ENCODE measurements at regions not wholly inside any gene's neighbourhood (a gene's known extent, or its start where the extent isn't known, plus 50 kb on each side); places are given as distances from the start of the nearest gene placed in this dataset.
"Not testable (repeated sequence)": the region's sequence is repeated elsewhere in the genome, so short reads cannot be mapped to it uniquely, and the experiment has no call there.

DNA sequence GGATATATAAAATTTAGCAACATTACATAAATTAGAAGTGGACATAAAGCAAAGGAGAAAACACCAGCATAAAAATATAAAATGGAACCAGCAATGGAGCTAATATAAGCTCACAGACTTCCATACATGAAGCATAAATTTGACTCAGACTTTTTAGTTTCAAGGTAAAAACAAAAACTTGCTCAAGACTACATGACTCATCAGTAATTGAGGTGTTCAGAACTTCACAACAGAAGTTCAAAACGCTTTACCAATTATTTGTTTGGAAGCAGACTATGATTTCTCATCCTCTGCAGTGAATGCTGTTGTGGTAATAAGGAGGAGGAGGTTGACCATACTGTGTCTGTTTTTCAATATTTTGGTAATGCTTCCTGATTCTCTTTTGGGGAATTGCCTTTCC lies 192.0 kb upstream of the MEIS1 start:
- DNase-seq (ENCODE audit: low read depth): not testable (repeated sequence)

DNA sequence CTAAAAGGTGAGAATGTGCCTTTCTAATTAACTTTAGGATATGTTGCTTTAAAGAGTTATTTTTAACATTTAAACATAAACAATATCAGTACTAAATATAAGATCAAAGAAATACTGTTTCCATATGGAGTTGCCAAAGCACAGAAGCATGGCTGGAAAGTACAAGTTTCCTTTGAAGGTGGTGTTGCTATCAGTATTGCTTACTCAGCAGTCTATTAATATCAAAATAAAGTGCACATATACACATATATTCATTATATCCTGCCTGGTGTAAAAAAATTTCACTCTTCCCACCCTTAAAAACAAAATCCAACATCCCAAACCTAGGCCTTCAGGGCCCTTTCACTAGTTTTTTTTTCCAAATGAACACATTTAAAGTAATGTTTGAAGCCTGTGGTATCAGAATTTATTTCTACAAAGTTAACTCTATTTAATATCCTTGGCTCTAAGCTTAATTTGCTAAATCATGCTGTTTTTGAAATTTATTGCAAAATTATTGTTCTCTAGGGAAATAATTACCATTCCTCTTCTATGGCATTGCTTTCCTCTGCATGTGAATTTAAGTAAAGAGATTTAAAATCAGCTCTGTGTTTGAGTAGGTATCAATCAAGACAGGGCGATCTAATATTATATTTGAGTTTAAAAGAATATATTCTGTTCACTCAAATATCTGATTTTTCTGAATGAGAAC lies 192.7 kb upstream of the MEIS1 start:
- no peak for DNase-seq (ENCODE audit: low read depth)

DNA sequence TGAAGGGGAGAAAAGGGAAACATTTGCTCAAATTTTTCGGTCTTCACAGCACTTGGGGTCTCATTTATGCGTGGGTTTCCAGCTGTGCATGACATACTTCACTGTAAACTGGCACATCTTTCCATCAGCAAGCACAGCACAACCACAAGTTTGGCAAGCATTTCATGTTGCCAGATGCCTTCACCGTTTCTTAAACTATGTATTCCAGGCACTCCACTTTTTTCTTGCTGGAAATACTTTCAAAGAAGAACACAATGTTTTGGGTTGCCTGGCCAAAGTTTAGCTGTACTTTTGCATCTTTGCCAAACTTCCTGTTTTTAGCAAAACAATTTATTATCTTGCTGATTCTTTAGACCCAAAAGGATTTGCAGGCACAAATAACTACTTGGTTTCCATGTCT lies 194.6 kb upstream of the MEIS1 start:
- no peak for DNase-seq (ENCODE audit: low read depth)

DNA sequence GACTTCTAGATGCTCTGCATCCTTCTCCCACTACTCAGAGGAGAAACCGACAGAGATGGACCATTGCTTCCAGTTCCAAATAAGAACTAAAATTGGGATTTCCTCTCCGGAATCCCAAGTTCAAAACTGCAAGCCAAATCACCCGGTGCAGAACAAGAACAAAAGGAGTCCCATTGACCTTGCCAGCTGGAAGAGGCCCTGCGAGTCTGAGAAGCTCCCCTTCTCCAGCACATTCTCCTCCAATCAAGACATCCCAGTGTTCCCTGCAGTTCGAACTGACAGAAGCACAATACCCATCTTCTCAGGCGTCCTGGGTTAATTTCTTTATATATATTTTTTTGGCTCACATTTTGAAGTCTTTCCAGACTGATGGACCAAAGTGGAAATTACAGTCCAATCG lies 195.3 kb upstream of the MEIS1 start:
- DNase-seq (ENCODE audit: low read depth): no peak

DNA sequence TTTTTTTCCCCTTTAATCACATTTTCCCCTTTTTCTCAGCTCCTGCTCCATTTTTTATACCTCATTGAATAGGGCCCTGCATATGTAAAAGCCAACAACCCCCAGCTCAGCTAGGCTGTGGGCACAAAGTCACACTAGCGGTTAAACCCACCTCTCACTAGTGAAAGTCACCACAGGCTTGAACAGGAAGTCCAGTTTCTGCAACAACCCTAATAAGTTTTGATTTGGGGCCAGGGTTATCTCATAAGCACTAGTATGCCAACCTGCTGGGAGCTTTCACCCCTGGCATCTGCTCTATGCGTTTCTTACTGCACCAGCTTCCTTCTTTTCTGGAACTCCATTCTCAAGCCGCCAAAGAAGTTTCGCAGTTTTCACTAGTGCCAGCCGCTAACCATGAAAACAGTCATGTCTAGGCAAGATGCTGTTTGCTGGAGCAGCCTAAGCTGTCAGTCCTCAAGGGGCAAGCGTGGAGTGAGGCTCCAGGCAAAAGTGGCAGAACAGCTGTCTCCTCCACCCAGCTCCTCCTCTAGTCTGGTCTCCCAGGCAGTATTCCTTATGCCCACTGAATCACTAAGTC lies 197.0 kb upstream of the MEIS1 start:
- DNase-seq (ENCODE audit: low read depth): no peak

DNA sequence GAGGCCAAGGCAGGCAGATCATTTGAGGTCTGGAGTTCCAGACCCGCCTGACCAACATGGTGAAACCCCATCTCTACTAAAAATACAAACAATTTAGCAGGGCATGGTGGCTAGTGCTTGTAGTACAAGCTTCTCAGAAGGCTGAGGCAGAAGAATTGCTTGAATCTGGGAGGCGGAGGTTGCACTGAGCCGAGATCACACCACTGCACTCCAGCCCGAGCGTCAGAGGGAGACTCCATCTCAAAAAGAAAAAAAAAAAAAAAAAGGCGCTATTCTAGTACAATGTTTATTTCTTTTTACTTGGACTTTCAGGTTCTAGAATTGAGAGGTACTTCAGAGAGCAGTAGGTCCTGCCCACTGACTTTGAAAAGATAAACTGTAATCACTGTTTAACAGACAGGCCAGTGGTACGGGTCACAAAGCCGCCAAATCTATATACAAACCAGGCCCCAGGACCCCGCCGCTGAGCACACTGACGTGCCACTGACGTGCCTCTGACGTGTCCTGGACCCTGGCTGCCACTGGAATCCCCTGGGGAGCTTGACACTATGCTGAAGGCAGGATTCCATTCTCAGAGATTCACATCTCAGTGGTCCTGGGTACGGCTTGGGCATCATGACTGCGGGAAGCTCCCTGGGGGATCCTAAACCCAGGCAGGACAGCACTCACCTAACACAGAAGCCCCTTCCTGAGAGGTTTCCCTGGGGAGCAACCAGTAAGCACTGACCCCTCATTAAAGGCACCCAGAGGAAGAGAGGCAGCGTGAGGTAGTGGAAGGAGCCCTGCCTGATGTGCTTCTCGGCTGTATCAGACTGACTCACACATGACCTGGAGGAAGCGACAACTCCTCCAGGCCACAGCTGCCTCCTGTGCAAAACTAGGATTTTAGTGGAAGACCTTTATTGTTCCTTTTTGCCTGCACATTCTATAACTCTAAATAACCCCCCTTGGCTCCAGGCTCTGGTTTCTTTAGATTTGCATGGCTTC lies 197.8 kb upstream of the MEIS1 start:
- no peak for DNase-seq (ENCODE audit: low read depth)

DNA sequence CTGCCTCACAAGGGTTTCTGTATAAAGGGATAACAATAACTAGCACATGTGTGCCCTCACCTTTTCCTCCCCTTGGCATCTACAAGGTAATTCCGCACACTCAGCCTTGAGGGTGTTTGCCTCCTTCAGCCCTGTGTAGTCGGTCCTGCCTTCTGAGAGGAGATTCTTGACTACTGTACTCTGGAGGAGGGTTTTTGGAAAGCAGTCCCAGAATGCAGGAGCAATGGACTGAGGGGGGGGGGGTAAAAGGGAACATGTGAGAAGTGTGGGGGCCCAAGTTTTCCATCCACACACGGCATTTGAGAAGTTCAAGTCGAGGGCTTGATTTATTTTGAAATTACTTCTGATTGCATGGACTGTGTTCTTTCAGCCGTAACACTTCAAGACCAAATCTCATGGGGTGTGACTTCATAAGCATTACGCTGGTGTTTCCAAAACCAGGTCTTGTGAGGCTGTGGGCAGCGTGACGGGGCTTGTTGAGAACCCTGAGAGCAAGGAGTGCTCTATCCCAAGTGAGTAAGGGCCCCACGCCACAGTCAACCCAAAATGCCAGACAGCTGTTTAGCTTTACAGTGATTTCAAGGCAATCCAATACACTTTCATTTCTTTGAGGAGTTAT lies 198.7 kb upstream of the MEIS1 start:
- DNase-seq (ENCODE audit: low read depth): no peak

DNA sequence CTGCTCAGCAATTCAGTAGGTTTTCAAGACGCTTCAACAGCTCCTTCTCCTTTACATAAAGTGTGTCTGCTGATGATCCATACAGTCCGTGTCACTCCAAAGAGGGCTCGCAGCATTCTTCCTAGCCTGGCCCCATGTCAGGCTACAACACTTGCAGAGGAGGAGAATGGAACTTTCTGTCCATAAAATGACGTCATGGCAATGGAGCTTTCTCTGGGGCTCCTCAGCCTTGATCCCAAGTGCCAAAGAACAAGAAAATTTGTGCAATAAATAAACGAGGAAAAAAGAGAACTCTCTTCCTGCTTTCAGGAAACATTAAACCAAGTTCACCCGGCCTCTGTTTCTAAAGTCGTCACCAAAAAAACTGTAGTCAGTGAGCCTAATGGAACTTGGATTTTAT lies 199.5 kb upstream of the MEIS1 start:
- no peak for DNase-seq (ENCODE audit: low read depth)

DNA sequence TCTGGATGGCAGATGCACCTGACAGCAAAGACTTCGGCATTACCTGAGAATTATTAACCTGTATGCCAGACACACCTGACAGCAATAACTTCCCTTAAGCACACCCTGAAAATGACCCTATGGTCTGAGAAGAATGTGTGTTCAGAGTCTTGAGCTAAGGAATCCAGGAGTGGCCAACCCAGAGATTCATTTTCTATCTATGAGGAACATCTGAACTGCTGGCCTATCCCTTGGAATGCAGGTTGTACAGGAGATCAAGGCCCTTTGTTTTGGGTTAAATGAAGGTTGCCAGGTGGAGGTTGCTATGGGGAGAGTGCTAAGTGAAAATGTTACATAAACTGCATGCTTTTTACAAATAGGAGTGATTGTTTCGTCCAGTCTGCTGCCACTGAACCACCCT lies 200.9 kb upstream of the MEIS1 start:
- no peak for DNase-seq (ENCODE audit: low read depth)

DNA sequence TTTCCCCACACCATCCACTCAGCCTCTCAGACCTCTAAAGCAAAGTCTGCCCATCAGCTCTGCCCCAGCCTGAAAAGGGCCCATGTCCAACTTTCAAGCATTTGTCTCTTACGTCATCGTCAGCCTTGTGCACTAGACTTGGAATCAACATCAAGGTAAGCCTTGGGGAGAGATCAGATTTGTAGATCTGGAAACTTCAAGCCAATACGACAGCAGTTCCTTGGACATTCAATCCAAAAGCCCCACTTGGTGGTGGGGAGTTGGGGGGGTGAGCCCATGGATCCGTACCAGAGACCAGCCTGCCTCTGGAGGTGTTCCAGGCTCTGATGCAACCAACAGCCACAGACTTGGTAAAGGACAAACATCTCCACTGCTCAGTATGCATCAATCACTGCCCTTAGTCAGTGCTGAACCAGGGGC lies 206.8 kb upstream of the MEIS1 start:
- DNase-seq (ENCODE audit: low read depth): no peak

DNA sequence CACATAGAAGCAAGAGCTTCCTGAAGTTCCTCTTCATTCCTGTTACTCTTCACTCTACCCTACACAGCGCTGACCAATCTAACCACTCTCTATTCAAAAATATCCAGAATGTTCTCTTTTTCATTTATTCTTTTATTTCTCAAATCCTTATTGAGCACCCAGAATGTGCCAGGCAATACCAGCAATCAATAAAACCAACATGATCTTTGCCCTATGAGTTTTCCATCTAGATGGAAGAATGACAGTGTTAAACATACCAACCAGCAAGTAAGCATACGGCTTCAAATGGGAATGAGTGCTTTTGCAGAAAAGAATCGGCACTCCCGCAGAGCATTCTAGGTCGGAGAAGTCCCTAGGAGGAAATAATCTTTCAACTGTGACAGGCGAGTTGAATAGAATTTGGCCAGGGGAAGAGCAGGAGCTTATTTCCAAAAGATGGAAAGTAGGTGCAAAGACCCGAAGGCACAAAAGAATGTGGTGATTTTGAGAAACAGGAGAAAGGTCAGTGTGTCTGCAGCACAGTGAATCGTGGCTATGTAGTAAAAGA lies 217.8 kb upstream of the MEIS1 start:
- no peak for DNase-seq (ENCODE audit: low read depth)

DNA sequence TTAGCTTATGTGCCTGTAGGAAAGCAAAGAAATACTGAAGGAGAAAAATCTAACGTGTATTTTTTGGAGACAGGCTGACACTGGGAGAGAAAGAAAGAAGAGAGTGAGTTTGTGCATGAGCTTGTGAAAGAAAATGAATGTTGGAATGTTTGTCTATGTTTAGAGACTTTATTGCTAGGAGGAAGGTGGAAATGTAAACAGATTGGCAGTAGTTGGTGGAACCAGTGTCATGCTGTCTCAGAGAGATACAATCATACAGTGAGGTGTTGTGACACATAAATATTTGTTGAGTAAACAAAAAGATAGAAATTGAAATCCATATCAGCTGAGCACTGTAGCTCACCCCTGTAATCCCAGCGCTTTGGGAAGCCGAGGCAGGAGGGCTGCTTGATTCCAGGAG lies 222.2 kb upstream of the MEIS1 start:
- no peak for DNase-seq (ENCODE audit: low read depth)

DNA sequence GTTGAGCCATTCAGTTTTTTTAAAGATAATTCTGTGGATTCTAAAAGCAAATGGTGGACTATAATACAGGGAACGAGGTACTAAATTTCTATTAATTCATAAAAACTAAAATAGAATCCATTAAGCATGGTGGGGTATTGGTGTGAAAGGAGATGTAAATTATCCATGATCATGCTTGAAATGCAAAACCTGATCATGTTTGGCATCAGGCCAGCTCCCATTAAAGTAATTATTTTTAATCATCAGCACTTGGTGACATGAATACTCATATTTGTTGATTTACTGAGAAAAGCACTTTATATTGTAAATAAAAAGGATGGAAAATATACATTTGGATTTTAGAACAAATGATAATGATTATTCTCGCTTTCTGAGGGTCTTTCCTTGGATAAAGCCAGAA lies 232.3 kb upstream of the MEIS1 start:
- DNase-seq (ENCODE audit: low read depth): no peak

DNA sequence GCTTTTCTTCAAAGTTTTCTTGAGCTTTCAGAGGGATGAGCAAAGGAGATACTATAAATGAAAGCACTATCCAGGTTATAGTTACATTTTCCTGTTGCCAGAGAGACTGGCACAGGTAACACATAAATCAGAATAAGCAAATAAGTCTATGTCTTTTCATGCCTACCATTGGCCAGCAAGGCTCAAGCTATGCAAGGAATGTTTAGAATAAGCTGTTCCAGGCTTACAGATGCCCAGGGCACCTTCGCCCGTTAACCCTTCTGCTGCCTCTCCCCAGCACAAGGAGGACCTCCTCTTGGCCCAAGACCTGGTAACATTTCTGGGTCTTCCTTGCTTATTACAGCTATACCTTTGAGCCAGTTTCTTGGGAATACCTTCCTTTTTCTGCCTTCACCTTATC lies 233.7 kb upstream of the MEIS1 start:
- DNase-seq (ENCODE audit: low read depth): no peak

DNA sequence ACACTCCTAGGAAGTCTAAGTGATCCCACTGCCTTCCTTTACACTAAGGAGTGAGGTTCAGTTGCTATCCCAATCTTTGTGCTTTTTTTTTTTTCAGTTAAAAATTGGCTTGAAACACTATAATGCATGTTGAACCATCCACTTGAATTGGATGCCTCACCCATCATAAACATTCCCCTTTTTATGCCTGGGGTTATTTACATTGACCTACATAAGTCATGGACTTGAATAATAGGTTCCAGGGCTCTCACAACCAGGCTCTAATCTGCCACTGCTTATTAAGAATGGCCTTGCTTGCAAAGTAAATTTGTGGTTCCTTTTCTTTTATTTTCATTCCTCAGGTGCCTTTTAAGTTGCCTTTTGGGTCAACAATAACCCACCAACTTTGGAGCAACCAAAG lies 236.1 kb upstream of the MEIS1 start:
- DNase-seq (ENCODE audit: low read depth): no peak

DNA sequence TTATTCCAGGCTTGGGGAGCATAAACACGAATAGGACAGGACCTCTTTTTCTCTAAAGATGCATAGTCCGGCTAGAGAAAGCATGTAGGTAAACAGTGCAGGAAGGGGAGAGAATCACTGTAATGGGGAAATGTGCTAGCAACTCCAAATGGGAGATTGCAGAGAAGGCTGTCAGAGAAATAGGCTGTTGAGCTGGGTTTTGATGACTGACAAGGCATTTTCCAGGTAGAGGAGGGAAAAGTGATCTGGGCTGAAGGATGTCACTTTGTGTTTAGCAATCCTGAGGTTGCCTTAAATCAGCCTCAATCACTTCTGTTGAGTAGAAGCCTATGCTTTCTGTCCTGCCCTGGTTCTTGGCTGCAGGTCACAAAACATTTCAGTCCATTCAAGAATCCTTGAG lies 242.0 kb upstream of the MEIS1 start:
- no peak for DNase-seq (ENCODE audit: low read depth)

DNA sequence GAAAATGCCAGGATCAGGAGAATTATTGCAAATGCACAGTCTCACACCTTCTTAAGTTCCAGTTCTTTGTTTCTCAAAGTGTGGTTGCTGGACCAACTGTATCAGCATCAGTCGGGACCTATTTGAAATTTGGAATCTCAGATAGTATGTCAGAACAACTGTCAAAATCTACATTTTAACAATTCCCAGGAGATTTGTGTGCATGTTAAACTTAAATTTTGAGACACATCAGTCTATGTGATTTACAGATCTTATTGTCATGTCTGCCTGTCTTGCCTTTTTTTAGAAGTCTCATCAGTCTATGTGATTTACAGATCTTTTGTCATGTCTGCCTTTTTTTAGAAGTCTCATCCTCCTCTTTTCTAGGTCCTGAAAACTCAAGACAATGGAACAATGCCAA lies 243.6 kb upstream of the MEIS1 start:
- no peak for DNase-seq (ENCODE audit: low read depth)

DNA sequence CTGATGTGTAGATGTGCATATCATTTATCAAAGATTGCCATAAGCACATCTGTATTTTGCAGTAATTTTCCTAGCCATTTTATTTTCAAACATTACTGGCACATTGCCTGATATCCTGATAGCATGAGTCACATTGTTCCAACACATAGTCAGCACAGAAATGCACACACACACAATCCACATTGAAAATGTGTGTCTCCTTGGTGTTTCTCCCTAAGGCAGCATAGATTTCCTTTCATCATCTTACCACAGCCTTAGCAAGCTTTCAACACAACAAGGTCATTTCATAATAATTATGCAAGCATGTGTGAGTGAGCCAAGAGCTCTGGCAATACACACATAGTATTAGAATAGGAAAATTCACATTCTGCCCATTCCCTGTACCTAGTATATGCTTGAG lies 245.4 kb upstream of the MEIS1 start:
- DNase-seq (ENCODE audit: low read depth): no peak

DNA sequence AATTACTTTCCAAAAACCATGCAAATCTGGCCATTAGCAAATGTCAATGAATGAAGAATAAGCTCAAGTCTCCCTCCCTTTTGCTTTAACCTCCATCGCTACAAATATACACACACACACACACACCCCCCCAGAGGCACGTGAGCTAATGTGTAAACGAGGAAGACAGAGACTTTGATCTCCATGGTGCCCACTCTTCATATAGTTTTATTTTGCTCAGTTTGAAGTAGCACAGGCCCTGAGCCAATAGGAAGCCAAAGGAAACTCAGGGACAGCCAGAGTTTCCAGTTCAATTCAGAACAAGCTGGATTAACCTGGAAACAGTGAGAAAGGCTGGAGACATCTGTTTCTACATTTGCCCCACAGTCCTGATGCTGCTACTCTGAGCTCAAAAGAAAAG lies 248.4 kb upstream of the MEIS1 start:
- DNase-seq (ENCODE audit: low read depth): no peak

DNA sequence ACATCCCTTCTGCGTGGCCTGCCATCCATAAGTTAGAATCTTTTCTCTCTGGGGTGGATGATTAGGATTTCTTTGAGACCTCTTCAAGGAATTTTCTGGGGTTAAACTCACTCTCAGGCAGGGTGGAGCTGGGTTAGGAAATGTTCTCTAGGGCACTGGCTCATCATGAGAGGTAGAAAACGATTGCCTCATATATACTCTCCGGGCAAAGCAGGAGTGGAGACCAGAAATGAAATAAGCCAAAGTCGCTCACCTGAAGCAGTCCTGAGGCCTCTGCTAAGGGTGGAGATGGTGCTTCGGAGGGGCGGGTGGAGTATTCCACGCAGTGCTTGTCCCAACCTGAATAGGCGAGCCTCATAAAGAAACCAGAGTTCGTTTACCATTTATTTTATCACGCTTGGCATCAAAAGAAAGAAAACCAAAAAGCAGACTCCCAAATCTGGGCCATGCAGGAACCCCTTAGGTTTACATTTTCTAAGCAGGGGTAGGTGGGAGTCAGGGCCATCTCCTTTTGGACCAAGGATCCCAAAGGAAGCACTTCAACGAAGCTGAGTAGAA lies 249.3 kb upstream of the MEIS1 start:
- DNase-seq (ENCODE audit: low read depth): no peak

DNA sequence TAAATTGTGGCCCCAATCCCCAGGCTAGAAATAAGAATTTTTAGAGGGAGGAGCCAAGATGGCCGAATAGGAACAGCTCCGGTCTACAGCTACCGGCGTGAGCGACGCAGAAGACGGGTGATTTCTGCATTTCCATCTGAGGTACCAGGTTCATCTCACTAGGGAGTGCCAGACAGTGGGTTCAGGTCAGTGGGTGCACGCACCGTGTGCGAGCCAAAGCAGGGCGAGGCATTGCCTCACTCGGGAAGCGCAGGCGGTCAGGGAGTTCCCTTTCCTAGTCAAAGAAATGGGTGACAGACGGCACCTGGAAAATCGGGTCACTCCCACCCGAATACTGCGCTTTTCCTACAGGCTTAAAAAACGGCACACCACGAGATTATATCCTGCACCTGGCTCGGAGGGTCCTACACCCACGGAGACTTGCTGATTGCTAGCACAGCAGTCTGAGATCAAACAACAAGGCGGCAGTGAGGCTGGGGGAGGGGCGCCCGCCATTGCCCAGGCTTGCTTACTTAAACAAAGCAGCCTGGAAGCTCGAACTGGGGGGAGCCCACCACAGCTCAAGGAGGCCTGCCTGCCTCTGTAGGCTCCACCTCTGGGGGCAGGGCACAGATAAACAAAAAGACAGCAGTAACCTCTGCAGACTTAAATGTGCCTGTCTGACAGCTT lies 257.7 kb upstream of the MEIS1 start:
- DNase-seq (ENCODE audit: low read depth): not testable (repeated sequence)

Data from HS-27A (cell line).